Heart right ventricle (tissue), 16 donors: ENCODE measurements at regions not wholly inside any gene's neighbourhood (a gene's known extent, or its start where the extent isn't known, plus 50 kb on each side); places are given as distances from the start of the nearest gene placed in this dataset.

Experiments
- ATAC-seq, 8 donors: fragments of 200-7000 bp; cut with Tn5 transposase; one replicate each; pipeline ENCODE4 v1.9.1; 2020; ENCODE audit warnings: mild to moderate bottlenecking in 8 of 8, moderate library complexity in 8 of 8, moderate number of reproducible peaks in 1 of 8
- DNase-seq, 2 donors: peaks; one replicate each; pipeline ENCODE4 v3.0.0-alpha.2; 2020
- H3K27ac ChIP-seq, 10 donors: fragments of 200-600 bp; sonication (generic) in 2 of 10; one replicate each; pipeline versions ENCODE4 v1.5.0 to v1.8.0; 2020 to 2022; ENCODE audit warnings: mild to moderate bottlenecking in 3 of 10
- H3K27me3 ChIP-seq, 7 donors: fragments of 200-600 bp; one replicate each; pipeline ENCODE4 v1.8.0; 2021 to 2022; ENCODE audit warnings: mild to moderate bottlenecking in 2 of 7
- H3K36me3 ChIP-seq, 9 donors: fragments of 200-600 bp; sonication (generic) in 1 of 9; one replicate each; pipeline versions ENCODE4 v1.5.0 to v1.8.0; 2020 to 2022; ENCODE audit warnings: mild to moderate bottlenecking in 2 of 9
- H3K4me1 ChIP-seq, 9 donors: fragments of 200-600 bp; sonication (generic) in 1 of 9; one replicate each; pipeline versions ENCODE4 v1.5.0 to v1.8.0; 2020 to 2022; ENCODE audit warnings: mild to moderate bottlenecking in 4 of 9
- H3K4me3 ChIP-seq, 10 donors: fragments of 200-600 bp; sonication (generic) in 2 of 10; one replicate each; pipeline versions ENCODE4 v1.5.0 to v1.8.0; 2020 to 2022; ENCODE audit warnings: mild to moderate bottlenecking in 7 of 10, moderate library complexity in 2 of 10
- H3K9me3 ChIP-seq, 11 donors: fragments of 200-600 bp in 10 of 11; sonication (generic) in 2 of 11; one replicate each; pipeline versions ENCODE4 v1.5.0 to v1.8.0; 2013 to 2022; ENCODE audit warnings: mild to moderate bottlenecking in 2 of 11, control low read depth in 1 of 11, moderate library complexity in 1 of 11
- CTCF ChIP-seq, 9 donors: fragments of 200-600 bp; sonication (generic) in 2 of 9; IDR thresholded peaks; one replicate each; pipeline versions ENCODE4 v1.5.0 to v1.8.0; 2021 to 2022; ENCODE audit warnings: antibody characterized with exemption in 9 of 9, mild to moderate bottlenecking in 5 of 9, moderate library complexity in 1 of 9
- WGBS, 2 donors: extraction: QIAGEN DNeasy Blood & Tissue Kit; methylation state at CpG; one replicate each; pipeline ENCODE4 v1.1.7; 2013; ENCODE audit warnings: inconsistent platforms in 1 of 2; 5-methylcytosine and 5-hydroxymethylcytosine counted together
- intact Hi-C, 10 donors: fragments of 100-400 bp; cut with DNase I; formaldehyde crosslinking; loops; one replicate each; pipeline versions ENCODE4 v1.11.1 to v1.14.2; 2022
- donor health status: Arrhythmogenic right ventricular cardiomyopathy.
- donor health status: ischemic (EF 13 %, LVEDD 7.1; RV severe dilation, severe dysfunction).
- donor health status: healthy with polysubstance abuse.
- donor health status: DM: no; HTN: yes; CAD: no.
- donor health status: DM: no; HTN: no; CAD: no.
- donor health status: ischemic (EF 25% LVEDD 6.9; RV normal size, moderate dysfunction).
- donor health status: ischemic (EF 25% LVEDD 5.7; RV mildly dilated, moderate dysfunction).
- donor health status: healthy.
- donor health status: DM: yes; HTN: yes; CAD: no.
- donor health status: Ischemic cardiomyopathy.
- donor health status: ischemic (EF 35%, LVEDD 5.7; RV mildly dilated, moderate dysfunction).
- donor health status: nonischemic (EF 11% LVEDD 7.7; RV severe dilation, severe dysfunction).
- donor health status: DM: yes; HTN: yes; CAD: no.
- donor health status: PGD.
- donor health status: ischemic (EF 29% LVEDD 5.4; RV normal size, mild dysfunction).
- donor health status: nonischemic (EF 23%, LVEDD 6.1; RV moderate dilation, normal function).

- Histone ChIP-seq H3K9me3 (peaks cover 0 to 5% (median 0%) of the 10 kb centered on the region in 11 donors), H3K4me3 (no peak overlapping the region), H3K27me3 (no peaks in the 10 kb centered on the region), H3K4me1 (no peaks in the 10 kb centered on the region), H3K27ac (no peak overlapping the region), H3K36me3 (no peaks in the 10 kb centered on the region)
- intact Hi-C loops = no loop called here
- 80 to 87% methylated on average over 2 of the region's 2 CpGs for WGBS, 2 donors
- no peak for DNase-seq
- no peak for TF ChIP-seq CTCF (IDR thresholded peaks at IDR 0.05)
- no peak for ATAC-seq
Observed at GRCh38 chr9:79104951-79105350, 466.8 kb upstream of the TLE4 start.

GRCh38 chr9:79107911-79108676, 463.7 kb upstream of the TLE4 start:
- Histone ChIP-seq H3K27me3 (no peaks in the 10 kb centered on the region), H3K4me3 (no peak overlapping the region), H3K27ac (no peak overlapping the region), H3K36me3 (no peaks in the 10 kb centered on the region), H3K9me3 (peaks cover 0 to 5% (median 0%) of the 10 kb centered on the region in 11 donors), H3K4me1 (no peaks in the 10 kb centered on the region)
- ATAC-seq (no peak), DNase-seq (no peak)
- WGBS, 2 donors = 72 to 73% methylated on average over 3 of the region's 3 CpGs
- no peak for TF ChIP-seq CTCF (IDR thresholded peaks at IDR 0.05)
- intact Hi-C loops = no loop called here

- 84 to 86% methylated on average over 4 of the region's 4 CpGs for WGBS, 2 donors
- H3K4me3 ChIP-seq = no peak overlapping the region
- intact Hi-C loops = no loop called here
Observed at GRCh38 chr9:79111653-79112052, 460.1 kb upstream of the TLE4 start.

GRCh38 chr9:79115176-79115575, 456.6 kb upstream of the TLE4 start:
- Histone ChIP-seq H3K27me3 (peaks cover 0 to 5% (median 0%) of the 10 kb centered on the region in 7 donors), H3K27ac (no peak overlapping the region), H3K4me1 (no peaks in the 10 kb centered on the region), H3K36me3 (no peaks in the 10 kb centered on the region), H3K4me3 (no peak overlapping the region), H3K9me3 (no peaks in the 10 kb centered on the region)
- DNase-seq (no peak), ATAC-seq (no peak)
- no peak for TF ChIP-seq CTCF (IDR thresholded peaks at IDR 0.05)
- intact Hi-C loops = no loop called here
- WGBS, 2 donors = 65 to 81% methylated on average over 4 of the region's 4 CpGs

More at GRCh38 chr9:79111653-79112052, 460.1 kb upstream of the TLE4 start:
- ATAC-seq (no peak), DNase-seq (no peak)
- no peak overlapping the region for H3K27ac ChIP-seq
- H3K27me3 ChIP-seq = no peaks in the 10 kb centered on the region
- no peaks in the 10 kb centered on the region for H3K36me3 ChIP-seq
- no peaks in the 10 kb centered on the region for H3K4me1 ChIP-seq
- H3K9me3 ChIP-seq = peaks cover 0 to 5% (median 0%) of the 10 kb centered on the region in 11 donors
- no peak for TF ChIP-seq CTCF (IDR thresholded peaks at IDR 0.05)
